GM19395 (cell line): ENCODE measurements at regions not wholly inside any gene's neighbourhood (a gene's known extent, or its start where the extent isn't known, plus 50 kb on each side); places are given as distances from the start of the nearest gene placed in this dataset.

Experiments used
- ATAC-seq: cut with Tn5 transposase; IDR thresholded peaks from one replicate; pipeline ENCODE4 v1.9.1; 2021; ENCODE audit warnings: mild to moderate bottlenecking, moderate library complexity; ENCODE audit not compliant: unreplicated experiment

DNA sequence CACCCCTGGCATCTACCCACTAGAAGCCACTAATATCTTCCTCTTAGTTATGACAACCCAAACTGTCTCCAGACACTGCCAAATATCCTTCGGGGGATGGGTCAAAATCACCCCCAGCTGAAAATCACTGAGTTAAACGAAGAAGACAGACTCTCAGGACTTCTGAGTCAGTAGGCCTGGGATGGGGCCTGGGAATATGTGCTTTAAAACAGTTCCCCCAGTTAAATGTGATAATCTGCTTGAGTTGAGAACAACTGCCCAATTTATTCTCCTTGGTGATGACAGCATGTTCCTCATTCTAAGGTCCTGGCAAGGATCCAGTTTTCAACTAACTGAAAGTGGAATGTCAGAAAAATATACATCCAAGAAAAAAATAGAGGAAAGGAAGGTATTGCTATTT is 52.4 kb downstream of the CBLL2 start:
- no peak for ATAC-seq

DNA sequence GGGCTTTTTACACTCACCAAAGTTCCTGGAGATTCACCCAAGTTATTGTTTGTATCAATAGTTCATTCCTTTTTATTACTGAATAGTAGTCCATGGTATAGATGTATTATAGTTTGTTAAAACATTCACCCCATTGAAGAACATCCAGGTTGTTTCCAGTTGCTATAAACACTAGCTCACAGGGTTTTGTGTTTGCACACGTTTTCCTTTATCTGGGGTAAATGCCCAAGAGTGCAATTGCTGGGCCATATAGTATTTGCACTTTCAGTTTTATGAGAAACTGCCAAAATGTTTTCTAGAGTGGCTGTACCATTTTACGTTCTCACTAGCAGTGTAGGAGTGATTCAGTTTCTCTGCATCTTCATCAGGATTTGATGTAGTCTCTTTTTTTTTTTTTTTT is 57.1 kb downstream of the CBLL2 start:
- no peak for ATAC-seq

DNA sequence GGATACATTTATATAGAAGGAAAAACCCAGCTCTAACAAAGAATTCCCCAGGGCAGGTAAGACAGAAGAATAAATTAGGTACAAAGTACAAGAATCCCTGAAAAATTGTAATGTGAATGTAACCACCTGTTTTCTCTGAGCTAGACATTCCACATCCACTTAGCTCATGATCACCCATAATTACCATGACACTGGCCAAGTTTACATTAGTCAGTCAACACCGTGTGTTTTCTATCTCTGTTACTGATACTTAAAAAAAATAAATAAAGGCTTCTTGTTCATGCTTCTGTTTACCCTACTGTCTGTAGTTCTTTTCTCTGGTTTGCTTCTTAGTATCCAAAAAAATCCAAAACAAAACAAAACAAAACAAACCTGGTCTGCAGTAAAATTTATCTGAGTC is 66.0 kb downstream of the CBLL2 start:
- no peak for ATAC-seq

DNA sequence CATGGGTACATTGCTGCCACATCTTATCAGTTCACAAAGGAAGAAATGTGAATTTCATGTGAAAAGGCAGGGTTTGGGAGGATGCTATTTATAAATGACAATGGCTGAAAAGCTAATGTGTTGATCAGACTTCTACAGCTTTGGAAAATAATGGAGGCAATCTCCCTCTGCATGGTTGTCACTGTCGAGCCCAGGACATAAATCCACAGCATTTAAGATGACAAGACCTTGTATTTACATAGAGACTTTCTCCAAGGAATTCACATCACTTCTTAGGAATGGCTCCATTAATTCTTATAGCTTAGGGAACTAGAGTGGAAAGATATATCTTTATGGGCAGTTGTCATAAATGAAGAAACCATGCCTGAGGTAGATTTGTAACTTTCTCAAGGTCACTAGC is 66.7 kb downstream of the CBLL2 start:
- ATAC-seq = no peak

DNA sequence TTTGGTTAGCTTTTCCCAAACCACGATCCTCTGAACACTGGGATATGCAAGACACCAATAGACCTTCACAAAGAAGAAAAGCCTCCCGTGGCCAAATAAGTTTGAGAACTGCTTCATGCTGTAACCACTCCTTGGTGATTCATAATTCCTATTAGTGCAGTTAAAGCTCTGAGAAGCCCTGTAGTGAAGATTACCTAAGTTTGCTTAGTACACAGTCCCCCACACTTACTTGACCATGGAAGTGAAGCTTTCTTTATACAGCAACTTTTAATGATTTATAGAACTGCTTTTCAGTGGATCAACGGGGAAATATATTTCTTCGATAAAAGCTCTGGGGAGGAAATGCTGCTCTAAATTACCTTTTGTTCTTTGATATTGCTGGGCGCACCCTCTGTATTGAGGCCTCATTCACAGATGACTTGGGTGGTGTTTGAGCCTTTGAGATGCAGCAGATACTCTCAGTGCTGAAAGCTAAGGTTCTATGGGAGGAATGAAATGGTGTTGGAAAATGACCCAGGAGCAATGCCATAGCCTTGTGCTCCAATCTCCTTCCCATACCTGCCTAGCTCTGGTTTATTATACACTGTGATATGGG is 67.4 kb downstream of the CBLL2 start:
- ATAC-seq = no peak

DNA sequence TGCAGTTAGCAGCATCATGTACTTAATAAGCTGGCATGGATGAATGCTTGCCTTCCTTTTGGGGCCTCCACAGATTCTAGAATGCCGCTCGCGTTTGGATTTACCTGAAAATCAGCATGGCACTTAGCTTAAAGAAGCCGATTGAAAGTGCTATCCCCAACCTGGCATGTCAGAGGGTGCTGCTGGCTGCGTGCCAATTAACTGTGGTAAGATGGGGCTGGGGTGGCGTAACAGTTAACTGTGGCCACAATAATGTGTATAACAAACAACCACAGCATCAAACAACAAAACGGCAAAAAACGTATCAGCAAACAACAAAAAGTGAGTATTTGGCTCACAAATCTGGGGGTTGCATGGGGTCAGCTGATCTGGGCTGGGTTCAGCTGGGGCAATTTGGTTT is 70.5 kb downstream of the CBLL2 start:
- no peak for ATAC-seq

DNA sequence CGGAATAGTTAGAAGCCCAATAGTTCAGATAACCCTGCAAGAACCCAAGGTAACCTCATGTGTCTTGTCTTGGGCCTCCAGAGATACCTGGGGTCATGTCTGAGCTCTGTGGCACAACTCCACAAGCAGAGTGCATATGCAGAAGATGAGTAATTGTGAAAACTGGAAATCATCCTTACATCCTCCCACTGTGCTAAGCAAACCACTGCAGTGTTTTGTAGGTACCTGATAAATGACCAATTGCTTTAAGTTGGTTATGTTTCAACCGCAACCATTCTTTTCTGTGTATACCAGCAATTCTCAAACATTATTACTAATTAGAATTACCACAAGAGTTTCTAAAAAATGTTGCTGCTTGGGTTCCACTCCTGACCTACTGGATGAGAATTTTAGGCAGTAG is 73.2 kb downstream of the CBLL2 start:
- ATAC-seq = peak; percentile 58

DNA sequence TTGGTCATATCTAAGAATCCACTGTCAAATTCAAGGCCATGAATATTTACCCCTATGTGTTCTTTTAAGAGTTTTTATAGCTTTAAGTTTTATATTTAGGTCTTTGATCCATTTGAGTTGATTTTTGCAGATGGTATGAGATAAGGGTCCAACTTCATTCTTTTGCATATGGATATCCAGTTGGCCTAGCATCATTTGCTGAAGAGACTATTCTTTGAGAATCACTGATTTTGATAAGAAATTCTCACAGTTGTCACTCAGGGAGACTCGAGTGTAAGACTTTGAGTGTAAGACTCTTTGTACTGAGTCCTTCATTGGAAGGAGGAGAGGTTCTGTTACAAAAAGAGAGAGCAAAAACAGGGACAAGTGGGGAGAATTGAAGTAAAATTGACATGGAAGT is 74.8 kb downstream of the CBLL2 start:
- no peak for ATAC-seq

DNA sequence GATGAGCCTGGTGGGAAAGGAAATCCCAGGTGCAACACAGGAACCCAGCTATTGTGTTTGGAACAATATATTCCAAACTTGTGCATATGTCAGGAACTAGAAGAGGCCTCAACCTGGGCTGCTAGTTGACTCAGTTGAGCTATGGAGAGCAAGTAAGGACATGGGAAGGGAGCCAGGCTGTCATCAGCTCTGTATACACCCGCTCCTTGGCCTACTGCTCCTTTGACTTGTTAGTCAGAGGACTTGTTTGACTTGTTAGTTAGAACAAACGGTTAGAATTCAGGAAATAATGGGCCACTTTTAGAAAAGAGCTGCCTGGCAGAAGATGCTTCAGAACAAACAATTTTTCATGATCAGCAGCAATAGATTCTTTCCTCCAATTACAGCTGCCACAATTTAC is 76.4 kb downstream of the CBLL2 start:
- ATAC-seq = no peak

DNA sequence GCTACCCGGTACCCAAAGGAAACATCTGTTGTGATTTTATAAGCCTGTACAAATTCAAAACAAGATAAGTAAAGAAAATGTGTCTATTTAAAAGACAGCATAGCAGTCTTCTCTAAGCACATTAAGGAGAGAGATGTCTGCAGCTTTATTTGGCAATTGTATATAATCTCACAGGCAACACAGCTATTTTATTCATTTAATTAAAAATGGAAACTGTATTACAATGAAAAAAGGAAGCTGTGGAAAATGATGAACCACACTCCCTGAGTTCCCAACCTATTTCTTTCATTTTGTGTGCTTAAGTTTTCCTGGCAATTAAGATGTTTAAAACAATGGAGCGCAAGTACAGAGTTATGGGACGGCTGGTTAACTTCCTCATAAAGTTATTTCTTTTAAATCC is 78.4 kb downstream of the CBLL2 start:
- ATAC-seq = no peak

DNA sequence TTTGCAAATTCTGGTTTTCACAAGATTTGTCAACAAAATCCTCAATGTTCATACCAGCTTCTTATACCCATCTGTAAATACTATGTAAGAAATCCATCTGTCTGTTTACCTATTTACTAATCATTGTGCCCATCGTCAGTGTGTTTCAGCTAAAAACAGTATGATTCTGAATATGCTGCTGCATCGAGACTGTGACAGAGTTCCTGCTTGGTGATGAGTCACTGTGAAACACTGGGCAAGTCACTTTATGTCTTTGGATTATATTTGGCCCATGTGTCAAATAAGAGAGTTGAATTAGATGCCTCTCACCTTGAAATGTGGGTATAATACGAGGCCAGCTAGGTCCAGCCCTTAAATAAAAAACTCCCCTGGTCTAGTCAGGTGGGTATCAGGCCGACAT is 79.3 kb downstream of the CBLL2 start:
- no peak for ATAC-seq

DNA sequence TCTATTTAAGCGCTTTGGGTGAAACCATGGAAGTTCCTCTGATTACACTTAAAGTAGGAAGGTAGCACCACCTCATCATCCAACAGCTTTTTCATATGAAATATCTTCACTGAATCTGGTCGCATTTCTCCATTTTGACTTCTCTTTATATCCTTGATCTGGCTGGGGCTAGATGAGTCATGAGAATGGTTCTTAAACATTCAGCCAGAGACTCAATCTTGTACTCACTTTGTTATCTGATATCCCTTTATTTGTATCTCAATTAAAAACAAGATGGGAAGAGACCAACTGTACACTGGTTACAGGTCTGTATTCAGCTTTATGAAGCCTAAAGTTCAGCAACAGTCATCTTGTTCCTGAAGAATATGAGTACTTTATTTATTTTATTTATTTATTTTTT is 84.9 kb downstream of the CBLL2 start:
- ATAC-seq = no peak

DNA sequence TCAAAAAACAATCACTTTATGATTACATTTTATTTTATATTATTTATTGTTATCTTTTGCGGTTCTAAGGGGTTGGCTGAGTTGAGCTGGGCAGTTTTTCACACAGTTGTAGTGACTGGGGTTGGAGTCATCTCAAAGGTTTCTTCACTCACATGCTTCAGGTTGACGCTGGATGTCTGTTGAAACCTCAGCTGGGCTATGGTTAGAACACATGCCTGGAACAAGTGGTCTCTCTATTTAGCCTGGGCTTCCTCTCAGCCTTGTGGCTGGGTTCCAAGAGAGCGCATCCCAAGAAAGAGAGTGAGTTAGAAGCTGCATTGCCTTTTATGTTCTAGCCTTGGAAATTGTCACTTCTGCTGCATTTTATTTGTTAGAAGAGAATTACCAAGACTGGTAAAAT is 87.4 kb downstream of the CBLL2 start:
- ATAC-seq = no peak

DNA sequence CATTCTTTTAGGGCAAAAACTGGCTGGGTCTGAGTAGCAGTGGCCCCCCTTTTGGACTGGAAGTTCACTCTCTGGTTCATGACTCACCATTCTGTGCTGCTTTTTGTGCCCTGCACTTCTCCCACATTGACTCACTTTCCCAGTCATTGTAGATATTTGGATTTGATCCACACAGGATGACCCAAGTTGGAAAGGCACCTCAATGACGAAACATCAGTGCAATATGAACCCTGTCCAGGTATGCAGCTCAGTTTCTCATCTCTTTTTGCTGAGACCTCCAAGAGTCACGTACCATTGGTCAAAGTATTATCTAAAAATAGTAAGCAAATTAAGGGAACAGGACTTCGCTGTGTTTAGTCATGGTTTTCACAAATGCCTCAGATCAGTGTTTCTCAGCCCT is 92.7 kb downstream of the CBLL2 start:
- no peak for ATAC-seq

DNA sequence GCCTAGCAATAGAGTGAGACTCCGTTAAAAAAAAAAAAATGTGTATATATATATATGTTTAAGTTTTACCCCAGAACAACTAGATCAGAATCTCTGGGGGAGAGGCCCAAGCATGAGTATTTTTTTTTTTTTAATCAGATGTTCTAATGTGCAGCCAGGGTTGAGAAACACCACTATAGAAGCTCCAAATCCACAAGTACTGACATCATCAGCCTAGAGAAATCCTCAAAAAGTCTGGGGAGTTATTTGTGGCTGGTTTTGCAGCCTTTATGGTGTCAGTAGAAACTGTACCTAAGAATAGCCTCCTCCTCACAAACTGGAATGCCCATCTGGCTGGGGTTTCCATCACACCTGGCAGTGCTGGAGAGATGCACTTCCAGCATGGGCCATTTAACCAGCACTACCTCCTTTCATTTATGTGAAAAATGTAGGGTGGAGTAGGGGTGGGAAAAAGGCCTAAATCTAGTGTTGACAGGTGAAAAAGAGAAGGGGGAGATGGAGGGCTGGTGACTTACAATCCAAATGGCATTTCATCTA is 93.5 kb downstream of the CBLL2 start:
- no peak for ATAC-seq

DNA sequence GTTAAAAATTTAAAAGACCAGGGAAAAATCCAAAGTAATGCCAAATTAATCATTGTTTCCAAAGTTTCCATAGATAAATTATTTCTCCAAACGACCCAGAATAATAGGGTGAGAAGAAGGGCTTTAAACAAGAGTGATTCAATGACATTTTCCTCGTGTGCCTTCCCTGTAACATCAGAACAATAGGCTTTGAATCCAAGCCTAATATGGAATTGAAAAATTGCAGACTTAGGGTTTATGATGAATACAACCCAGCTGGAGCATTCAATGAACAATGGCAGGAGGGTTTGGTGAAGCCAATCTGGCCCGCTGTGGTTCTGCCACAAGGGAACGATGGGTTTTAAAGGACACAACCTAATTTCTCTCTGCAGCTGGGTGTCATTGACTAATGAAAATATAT is 94.2 kb downstream of the CBLL2 start:
- ATAC-seq = no peak

DNA sequence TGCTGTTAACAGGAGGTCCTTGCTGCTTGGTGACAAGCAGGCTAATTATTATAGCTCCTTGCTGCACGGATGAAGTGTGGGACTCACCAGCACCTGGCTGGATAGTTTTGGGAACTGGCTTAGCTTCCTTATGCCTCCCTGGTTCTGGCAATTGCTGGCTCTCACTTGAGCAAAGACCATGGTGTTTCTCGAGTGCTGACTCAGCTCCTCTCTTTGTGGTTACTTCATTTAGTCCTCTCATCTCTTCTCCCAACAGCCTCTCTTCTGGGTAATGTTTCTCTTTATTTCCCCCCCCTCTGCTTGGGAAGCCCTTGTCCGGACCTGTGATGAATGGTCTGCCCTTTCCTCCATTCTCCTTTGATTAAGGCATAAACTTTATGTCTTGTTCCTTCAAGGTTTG is 100.4 kb downstream of the CBLL2 start:
- ATAC-seq = no peak

DNA sequence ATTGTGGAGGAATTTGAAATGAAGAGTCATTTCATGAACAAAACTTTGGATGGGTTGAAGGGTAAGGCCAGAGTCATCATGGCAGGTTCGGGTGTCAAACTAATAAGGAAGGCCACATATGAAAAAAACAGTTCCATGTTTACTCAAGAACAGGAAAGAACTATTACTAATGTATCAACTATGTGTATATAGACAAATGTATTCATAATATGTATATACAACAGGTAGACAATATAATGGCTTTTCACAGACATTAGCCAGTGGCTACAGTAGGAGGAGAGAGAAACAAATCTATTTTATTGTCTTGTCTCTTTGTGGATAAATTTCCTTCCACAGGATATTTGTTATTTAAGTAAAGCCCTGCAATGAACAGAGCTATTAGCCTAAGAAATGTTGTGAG is 101.1 kb downstream of the CBLL2 start:
- no peak for ATAC-seq

DNA sequence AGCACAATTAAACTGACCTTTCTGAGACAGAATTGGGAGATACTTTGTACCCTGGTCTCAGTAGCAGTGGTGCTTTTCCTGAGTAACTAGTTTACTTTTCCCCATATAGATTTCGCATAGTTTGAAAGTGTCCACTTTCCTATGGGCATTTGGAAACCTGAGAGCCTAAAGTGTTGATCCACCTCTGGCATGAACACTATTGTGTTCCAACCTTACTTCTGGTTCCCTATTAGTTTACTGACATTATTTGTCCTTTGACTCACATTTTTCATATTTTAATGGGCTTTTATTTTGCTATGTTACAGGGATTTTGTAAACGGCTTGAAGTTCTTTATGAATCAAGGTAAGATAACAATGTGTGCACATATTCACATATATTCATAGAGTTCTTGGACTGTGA is 103.7 kb downstream of the CBLL2 start:
- no peak for ATAC-seq

DNA sequence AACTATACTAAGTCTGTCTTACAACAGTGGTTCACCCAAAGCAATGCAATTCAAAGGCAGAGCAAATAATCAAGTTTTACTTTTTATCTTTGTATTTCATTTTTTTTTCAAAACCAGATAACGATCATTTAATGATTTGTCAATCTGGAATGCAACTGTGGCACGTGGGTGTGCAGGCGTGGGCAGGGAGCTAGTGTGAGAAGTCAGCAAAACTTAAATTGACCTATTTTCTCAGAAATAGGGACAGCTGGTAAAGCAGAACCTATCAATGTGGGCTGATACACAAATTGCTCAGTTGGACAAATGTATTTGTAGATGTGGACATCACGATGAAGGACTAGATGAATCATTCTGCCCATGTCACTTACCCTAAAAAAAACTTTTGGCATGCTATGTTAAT is 105.6 kb downstream of the CBLL2 start:
- no peak for ATAC-seq

DNA sequence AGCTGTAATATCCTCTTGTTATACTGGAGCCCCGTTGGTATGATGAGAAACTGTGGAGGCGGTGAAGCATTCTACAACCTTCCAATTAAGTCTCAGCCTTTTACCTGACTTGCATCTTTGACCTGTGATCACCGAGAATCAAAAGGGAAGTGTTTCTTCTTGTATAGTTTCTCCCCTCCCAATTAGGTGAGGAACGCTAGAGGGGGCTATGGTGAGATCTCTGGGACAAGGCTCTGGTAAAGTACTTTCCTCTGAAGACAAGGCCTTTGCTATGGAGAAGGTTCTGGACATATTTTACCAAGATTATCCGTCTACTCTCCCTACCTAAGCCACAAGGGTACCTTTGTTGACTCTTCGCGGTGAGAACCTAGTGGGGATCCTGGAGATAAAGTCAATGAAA is 111.3 kb downstream of the CBLL2 start:
- no peak for ATAC-seq

DNA sequence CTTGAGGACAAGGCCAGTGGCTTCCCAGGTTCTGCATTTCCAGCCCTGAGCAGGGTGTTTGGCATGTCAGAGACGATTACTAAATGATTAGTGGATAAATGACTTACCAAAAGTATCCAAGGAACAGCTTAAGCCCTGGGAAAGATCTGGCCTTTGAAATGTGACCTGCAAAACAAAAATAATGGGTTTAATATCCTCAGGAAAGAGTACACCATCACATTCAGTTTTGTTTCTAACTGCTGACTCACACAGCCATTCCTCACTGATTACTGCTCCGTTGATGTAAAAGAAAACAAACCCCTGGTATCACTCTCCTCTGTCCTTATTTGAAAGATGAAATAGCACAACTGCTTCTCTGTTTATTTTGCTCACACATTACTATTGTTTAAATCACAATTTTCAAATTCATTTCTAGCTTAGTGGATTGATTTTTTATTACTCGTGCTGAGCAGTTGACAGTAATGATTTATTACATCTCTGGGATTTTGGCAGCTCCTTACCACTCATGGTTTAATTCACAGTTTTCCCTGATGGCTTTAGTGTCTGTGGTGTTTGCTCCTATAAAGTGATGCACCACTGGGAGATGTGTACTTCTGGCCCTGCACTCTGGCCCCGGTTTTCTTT is 117.0 kb downstream of the CBLL2 start:
- ATAC-seq = no peak
